ENCODE measurements at regions not wholly inside any gene's neighbourhood (a gene's known extent, or its start where the extent isn't known, plus 50 kb on each side); places are given as distances from the start of the nearest gene placed in this dataset.

DNA sequence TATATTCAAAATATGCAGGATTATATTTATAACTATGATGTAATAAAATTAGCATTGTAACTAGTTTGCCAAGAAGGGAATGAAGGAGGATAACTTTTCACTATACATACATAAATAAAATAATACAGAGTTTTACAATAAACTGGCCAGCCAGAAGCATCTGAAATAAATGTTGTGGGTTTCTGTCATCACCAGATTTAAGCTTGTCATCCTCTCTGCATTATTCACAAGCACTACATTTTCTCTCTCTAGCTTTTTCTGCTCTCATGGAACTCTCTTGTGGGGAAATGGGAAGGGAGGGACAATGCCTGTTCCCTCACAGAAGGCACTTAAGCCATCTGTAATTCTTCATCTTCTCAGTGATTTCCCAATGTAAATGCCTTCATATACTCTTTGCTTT, 626.8 kb downstream of the SEMA5A start:
- dilution Hi-C loops (cut with MboI; ENCODE audit: extremely low pct_ligation_motif_present, low sequenced_read_pairs) (no loop called here), intact Hi-C loops (cut with micrococcal nuclease) (no loop called here)
- POLR2A ChIA-PET, result no interaction called here

More for the DNA sequence above, 626.8 kb downstream of the SEMA5A start:
- BruUV-seq (replicated peaks), result no TSS peak
- Histone ChIP-seq H3K9ac (replicated peaks; ENCODE audit: extremely low read depth, insufficient read depth, low read length) (no peak overlapping the region), H3K4me3 (replicated peaks in 1 of 3; ENCODE audit: insufficient read depth in 1 of 3, low read depth in 1 of 3, low read length in 3 of 3) (no peak overlapping the region), H2AFZ (ENCODE audit: low read depth, low read length) (no peak overlapping the region), H3K79me2 (ENCODE audit: control insufficient read depth, insufficient read depth, low read length) (no peaks in the 10 kb centered on the region), H3K4me1 (ENCODE audit: control insufficient read depth, extremely low read depth, insufficient read depth, low read length) (no peaks in the 10 kb centered on the region), H3K36me3 (ENCODE audit: control insufficient read depth in 2 of 2, extremely low read depth in 1 of 2, insufficient read depth in 2 of 2, low read length in 2 of 2) (no peaks in the 10 kb centered on the region), H3K27ac (ENCODE audit: insufficient read depth, low read depth, low read length) (no peak overlapping the region), H3K9me1 (replicated peaks; ENCODE audit: control insufficient read depth, extremely low read depth, insufficient read depth, low read length) (no peaks in the 10 kb centered on the region), H4K20me1 (replicated peaks; ENCODE audit: control insufficient read depth, extremely low read depth, insufficient read depth, low read length) (no peaks in the 10 kb centered on the region), H3K9me3 (replicated peaks; ENCODE audit: control insufficient read depth, insufficient read depth, low read length) (no peaks in the 10 kb centered on the region), H3K4me2 (ENCODE audit: insufficient read depth, low read length) (no peak overlapping the region), H3K27me3 (ENCODE audit: control insufficient read depth in 2 of 2, insufficient read depth in 2 of 2, low read length in 2 of 2) (no peaks in the 10 kb centered on the region)
- FAIRE-seq (no peak), DNase-seq (ENCODE audit: low read depth, low spot score) (no peak)
- TF ChIP-seq MYC (IDR thresholded peaks at IDR 0.05; ENCODE audit: low read depth, low read length), result no peak
- no peak for TF ChIP-seq EZH2 (IDR thresholded peaks at IDR 0.05; ENCODE audit: borderline replicate concordance, low read depth, low read length, severe bottlenecking)
- no peak for TF ChIP-seq JUN (IDR thresholded peaks at IDR 0.05; ENCODE audit: borderline replicate concordance, insufficient read depth, insufficient read length, low read depth)
- TF ChIP-seq GATA2 (IDR thresholded peaks at IDR 0.05; ENCODE audit: insufficient read depth, insufficient read length, low read depth, low read length), result no peak
- TF ChIP-seq FOS (IDR thresholded peaks at IDR 0.05; ENCODE audit: borderline replicate concordance, insufficient read depth, low read length), result no peak
- TF ChIP-seq POLR2AphosphoS5 (IDR thresholded peaks at IDR 0.05; ENCODE audit: insufficient read depth, low read depth, low read length), result no peak
- TF ChIP-seq, protein P1, sequence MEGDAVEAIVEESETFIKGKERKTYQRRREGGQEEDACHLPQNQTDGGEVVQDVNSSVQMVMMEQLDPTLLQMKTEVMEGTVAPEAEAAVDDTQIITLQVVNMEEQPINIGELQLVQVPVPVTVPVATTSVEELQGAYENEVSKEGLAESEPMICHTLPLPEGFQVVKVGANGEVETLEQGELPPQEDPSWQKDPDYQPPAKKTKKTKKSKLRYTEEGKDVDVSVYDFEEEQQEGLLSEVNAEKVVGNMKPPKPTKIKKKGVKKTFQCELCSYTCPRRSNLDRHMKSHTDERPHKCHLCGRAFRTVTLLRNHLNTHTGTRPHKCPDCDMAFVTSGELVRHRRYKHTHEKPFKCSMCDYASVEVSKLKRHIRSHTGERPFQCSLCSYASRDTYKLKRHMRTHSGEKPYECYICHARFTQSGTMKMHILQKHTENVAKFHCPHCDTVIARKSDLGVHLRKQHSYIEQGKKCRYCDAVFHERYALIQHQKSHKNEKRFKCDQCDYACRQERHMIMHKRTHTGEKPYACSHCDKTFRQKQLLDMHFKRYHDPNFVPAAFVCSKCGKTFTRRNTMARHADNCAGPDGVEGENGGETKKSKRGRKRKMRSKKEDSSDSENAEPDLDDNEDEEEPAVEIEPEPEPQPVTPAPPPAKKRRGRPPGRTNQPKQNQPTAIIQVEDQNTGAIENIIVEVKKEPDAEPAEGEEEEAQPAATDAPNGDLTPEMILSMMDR (IDR thresholded peaks at IDR 0.05; ENCODE audit: extremely low read depth in 1 of 2, insufficient read depth in 1 of 2, low read depth in 1 of 2, low read length in 2 of 2), result no peak
- TF ChIP-seq, protein P2, sequence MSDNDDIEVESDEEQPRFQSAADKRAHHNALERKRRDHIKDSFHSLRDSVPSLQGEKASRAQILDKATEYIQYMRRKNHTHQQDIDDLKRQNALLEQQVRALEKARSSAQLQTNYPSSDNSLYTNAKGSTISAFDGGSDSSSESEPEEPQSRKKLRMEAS (IDR thresholded peaks at IDR 0.05; ENCODE audit: insufficient read depth, insufficient read length), result no peak
- TF ChIP-seq POLR2A (IDR thresholded peaks at IDR 0.05; ENCODE audit: low read depth, low read length), result no peak
- CTCF ChIA-PET, result no interaction called here

All from endothelial cell of umbilical vein (primary cell).